ENCODE measurements at regions not wholly inside any gene's neighbourhood (a gene's known extent, or its start where the extent isn't known, plus 50 kb on each side); places are given as distances from the start of the nearest gene placed in this dataset.

- TF ChIP-seq CTCF (IDR thresholded peaks at IDR 0.05), result no peak
- TF ChIP-seq POLR2A (IDR thresholded peaks at IDR 0.05), result no peak
- TF ChIP-seq EP300 (IDR thresholded peaks at IDR 0.05), result no peak
These were observed 167.0 kb downstream of the ASB1 start for GRCh38 chr2:238593678-238594077.

Measured in tibial nerve (tissue), 4 donors.